GM18519 (cell line): ENCODE measurements at regions not wholly inside any gene's neighbourhood (a gene's known extent, or its start where the extent isn't known, plus 50 kb on each side); places are given as distances from the start of the nearest gene placed in this dataset.

ENCODE experiments used
- ATAC-seq: cut with Tn5 transposase; IDR thresholded peaks from one replicate; pipeline ENCODE4 v1.9.1; 2021; ENCODE audit warnings: mild to moderate bottlenecking, moderate library complexity; ENCODE audit not compliant: unreplicated experiment, low FRiP score

GRCh38 chr2:71802556-71802955 lies 345.1 kb downstream of the CYP26B1 start:
- ATAC-seq, result no peak

- no peak for ATAC-seq
Measured at GRCh38 chr2:71801969-71802368, 345.7 kb downstream of the CYP26B1 start.

GRCh38 chr2:71801556-71801955 lies 346.1 kb downstream of the CYP26B1 start:
- no peak for ATAC-seq

GRCh38 chr2:71800851-71801250 lies 346.8 kb downstream of the CYP26B1 start:
- ATAC-seq, result no peak

GRCh38 chr2:71800106-71800809 lies 346.9 kb downstream of the DYSF start:
- no peak for ATAC-seq

- no peak for ATAC-seq
Measured at GRCh38 chr2:71799013-71799575, 345.7 kb downstream of the DYSF start.

GRCh38 chr2:71798266-71799012 lies 345.1 kb downstream of the DYSF start:
- no peak for ATAC-seq

- ATAC-seq, result no peak
Measured at GRCh38 chr2:71797035-71797810, 343.9 kb downstream of the DYSF start.

- no peak for ATAC-seq
Measured at GRCh38 chr2:71796174-71796593, 342.8 kb downstream of the DYSF start.

- ATAC-seq, result no peak
Measured at GRCh38 chr2:71795486-71795885, 342.1 kb downstream of the DYSF start.

GRCh38 chr2:71794611-71795010 lies 341.2 kb downstream of the DYSF start:
- no peak for ATAC-seq

- no peak for ATAC-seq
Measured at GRCh38 chr2:71793926-71794325, 340.6 kb downstream of the DYSF start.

- no peak for ATAC-seq
Measured at GRCh38 chr2:71792926-71793761, 339.8 kb downstream of the DYSF start.

- no peak for ATAC-seq
Measured at GRCh38 chr2:71791501-71792135, 338.3 kb downstream of the DYSF start.

GRCh38 chr2:71791061-71791450 lies 337.7 kb downstream of the DYSF start:
- no peak for ATAC-seq

- ATAC-seq, result no peak
Measured at GRCh38 chr2:71790226-71791060, 337.1 kb downstream of the DYSF start.

- no peak for ATAC-seq
Measured at GRCh38 chr2:71789556-71790204, 336.3 kb downstream of the DYSF start.

- no peak for ATAC-seq
Measured at GRCh38 chr2:71788601-71789240, 335.4 kb downstream of the DYSF start.
